ENCODE measurements at regions not wholly inside any gene's neighbourhood (a gene's known extent, or its start where the extent isn't known, plus 50 kb on each side); places are given as distances from the start of the nearest gene placed in this dataset.
A peak's percentile ranks its signal among the peaks of the same experiment; 100 is the strongest.

DNA sequence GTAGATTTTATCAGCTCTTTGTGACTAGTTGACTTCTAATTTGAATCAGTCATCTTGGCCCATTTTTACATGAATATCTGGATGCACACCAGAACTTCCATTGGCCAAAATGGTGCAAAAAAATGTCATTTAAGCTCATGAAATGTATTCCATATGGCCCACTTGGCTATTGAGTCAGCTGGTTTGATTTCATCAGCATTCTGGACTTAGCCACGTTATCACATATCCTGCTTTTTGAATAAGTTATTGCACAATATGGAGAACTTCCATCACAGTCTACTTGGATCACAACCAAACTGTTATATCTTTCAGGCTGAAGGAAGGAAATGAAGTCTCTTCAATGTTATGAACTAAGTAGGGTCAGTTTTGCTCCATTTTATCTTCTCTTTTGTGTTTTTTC, 640.6 kb downstream of the PCDH7 start:
- H3K4me2 ChIP-seq (ENCODE audit: low read length, poor library complexity, severe bottlenecking) = no peak overlapping the region
- H3K14ac ChIP-seq (ENCODE audit: low read length in 2 of 2) = no peak overlapping the region
- no peak overlapping the region for H2AFZ ChIP-seq (ENCODE audit: low read depth, low read length)
- no peak overlapping the region for H2BK120ac ChIP-seq (ENCODE audit: low read depth, low read length)
- H4K91ac ChIP-seq (ENCODE audit: low read length) = no peak overlapping the region
- H3K18ac ChIP-seq (ENCODE audit: low read depth in 1 of 2, low read length in 2 of 2) = no peak overlapping the region
- no peak overlapping the region for H3K23ac ChIP-seq (ENCODE audit: low read length in 2 of 2)
- no peak overlapping the region for H2BK5ac ChIP-seq (ENCODE audit: low read depth, low read length, poor library complexity, severe bottlenecking)
- H3K79me1 ChIP-seq (replicated peaks; ENCODE audit: low read length, poor library complexity, severe bottlenecking) = no peaks in the 10 kb centered on the region
- no peaks in the 10 kb centered on the region for H3K9me3 ChIP-seq (ENCODE audit: control insufficient read depth, low read length)
- H3K4me1 ChIP-seq (ENCODE audit: control insufficient read depth, insufficient read depth, low read depth, low read length) = peaks cover 6% of the 10 kb centered on the region
- H3K9ac ChIP-seq (ENCODE audit: low read length) = peak overlapping the region; percentile 15
- no peaks in the 10 kb centered on the region for H3K36me3 ChIP-seq (ENCODE audit: control insufficient read depth in 1 of 2, insufficient read depth in 2 of 2, low read depth in 1 of 2, low read length in 2 of 2)
- H2BK12ac ChIP-seq (ENCODE audit: low read length in 2 of 2) = no peak overlapping the region
- H2AK5ac ChIP-seq (ENCODE audit: low read length, severe bottlenecking) = no peak overlapping the region
- peak; percentile 67 for DNase-seq
- 29% methylated on average over 1 of the region's 1 CpG for WGBS
- no peaks in the 10 kb centered on the region for H3K27me3 ChIP-seq (ENCODE audit: control insufficient read depth in 1 of 2, insufficient read depth in 1 of 2, low read length in 2 of 2)
- no peak overlapping the region for H3K4ac ChIP-seq (ENCODE audit: low read depth in 1 of 2, low read length in 2 of 2)
- H2BK15ac ChIP-seq (ENCODE audit: low read depth, poor library complexity, severe bottlenecking) = no peak overlapping the region
- H3K4me3 ChIP-seq (ENCODE audit: insufficient read depth in 1 of 2, low read depth in 1 of 2, low read length in 2 of 2) = no peak overlapping the region
- H3K27ac ChIP-seq (ENCODE audit: low read length, poor library complexity, severe bottlenecking) = no peak overlapping the region
- H4K8ac ChIP-seq (ENCODE audit: low read length) = no peak overlapping the region

DNA sequence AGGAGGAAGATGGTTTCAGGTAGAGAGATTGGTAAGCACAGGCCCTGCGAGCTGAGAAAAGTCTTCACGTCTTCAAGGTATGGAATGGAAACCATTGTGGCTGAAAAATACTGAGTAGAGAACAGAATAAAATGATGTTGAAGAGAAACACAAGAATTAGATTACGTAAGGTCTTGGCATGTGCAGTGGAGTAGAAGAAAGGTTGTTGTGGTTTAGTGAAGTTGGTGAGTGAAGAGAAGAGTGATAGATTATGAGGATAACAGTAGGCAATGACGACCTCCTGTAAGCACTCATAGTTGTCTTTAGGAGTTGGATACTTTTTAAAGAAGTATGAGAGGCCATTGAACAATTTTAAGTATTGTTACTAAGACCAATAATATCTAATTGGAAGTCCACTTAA, 642.6 kb downstream of the PCDH7 start:
- H2AFZ ChIP-seq (ENCODE audit: low read depth, low read length) = no peak overlapping the region
- H3K36me3 ChIP-seq (ENCODE audit: control insufficient read depth in 1 of 2, insufficient read depth in 2 of 2, low read depth in 1 of 2, low read length in 2 of 2) = no peaks in the 10 kb centered on the region
- no peak overlapping the region for H2AK5ac ChIP-seq (ENCODE audit: low read length, severe bottlenecking)

DNA sequence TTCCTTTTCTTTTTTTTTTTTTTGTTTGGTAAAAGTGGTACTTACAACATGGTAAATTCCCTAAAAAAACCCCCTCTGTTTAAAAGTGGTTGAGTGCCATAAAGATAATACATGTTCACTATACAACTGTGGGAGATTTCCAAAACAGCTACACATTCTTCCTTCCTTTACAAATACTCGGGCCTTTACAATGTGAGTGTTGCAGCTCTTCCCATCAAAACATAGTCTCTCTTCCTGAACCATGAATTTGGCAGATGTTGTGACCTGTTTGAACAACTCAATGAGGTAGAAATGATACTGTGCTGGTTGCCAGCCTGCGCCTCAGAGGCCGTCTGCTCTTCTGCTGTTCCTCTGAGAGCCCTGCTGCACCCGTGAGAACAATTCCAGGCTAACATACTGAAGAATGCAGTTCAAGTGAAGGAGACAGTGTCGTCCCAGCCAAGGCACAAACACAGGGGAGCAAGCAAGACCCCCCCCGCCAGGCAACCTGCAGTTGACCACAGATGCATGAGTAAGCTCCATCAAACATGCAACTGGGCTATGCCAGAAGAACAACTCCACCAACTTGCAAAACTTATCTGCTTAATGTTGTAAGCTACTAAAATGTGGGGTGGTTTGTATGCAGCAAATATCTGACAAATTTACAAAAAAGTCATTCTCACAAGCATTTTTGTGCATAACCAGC, 645.0 kb downstream of the PCDH7 start:
- Histone ChIP-seq H2BK5ac (ENCODE audit: low read depth, low read length, poor library complexity, severe bottlenecking) (no peak overlapping the region), H3K4me1 (ENCODE audit: control insufficient read depth, insufficient read depth, low read depth, low read length) (peaks cover 6% of the 10 kb centered on the region), H3K23ac (ENCODE audit: low read length in 2 of 2) (no peak overlapping the region), H3K4ac (ENCODE audit: low read depth in 1 of 2, low read length in 2 of 2) (no peak overlapping the region), H3K4me2 (ENCODE audit: low read length, poor library complexity, severe bottlenecking) (no peak overlapping the region), H3K4me3 (ENCODE audit: insufficient read depth in 1 of 2, low read depth in 1 of 2, low read length in 2 of 2) (no peak overlapping the region), H2BK15ac (ENCODE audit: low read depth, poor library complexity, severe bottlenecking) (no peak overlapping the region), H2BK12ac (ENCODE audit: low read length in 2 of 2) (no peak overlapping the region), H3K27me3 (ENCODE audit: control insufficient read depth in 1 of 2, insufficient read depth in 1 of 2, low read length in 2 of 2) (no peaks in the 10 kb centered on the region), H2AK5ac (ENCODE audit: low read length, severe bottlenecking) (peak overlapping the region; percentile 92), H2AFZ (ENCODE audit: low read depth, low read length) (no peak overlapping the region), H4K91ac (ENCODE audit: low read length) (no peak overlapping the region), H4K8ac (ENCODE audit: low read length) (no peak overlapping the region), H3K18ac (ENCODE audit: low read depth in 1 of 2, low read length in 2 of 2) (peak overlapping the region in 1 of 2 experiments; percentile 46), H3K9me3 (ENCODE audit: control insufficient read depth, low read length) (no peaks in the 10 kb centered on the region), H3K14ac (ENCODE audit: low read length in 2 of 2) (no peak overlapping the region), H2BK120ac (ENCODE audit: low read depth, low read length) (no peak overlapping the region), H3K27ac (ENCODE audit: low read length, poor library complexity, severe bottlenecking) (peak overlapping the region; percentile 38), H3K36me3 (ENCODE audit: control insufficient read depth in 1 of 2, insufficient read depth in 2 of 2, low read depth in 1 of 2, low read length in 2 of 2) (no peaks in the 10 kb centered on the region), H3K9ac (ENCODE audit: low read length) (no peak overlapping the region), H3K79me1 (replicated peaks; ENCODE audit: low read length, poor library complexity, severe bottlenecking) (no peaks in the 10 kb centered on the region)
- 76% methylated on average over 5 of the region's 6 CpGs for WGBS
- DNase-seq = no peak

More for the DNA sequence above, 642.6 kb downstream of the PCDH7 start:
- no peak overlapping the region for H2BK5ac ChIP-seq (ENCODE audit: low read depth, low read length, poor library complexity, severe bottlenecking)
- H3K18ac ChIP-seq (ENCODE audit: low read depth in 1 of 2, low read length in 2 of 2) = no peak overlapping the region
- no peak overlapping the region for H2BK120ac ChIP-seq (ENCODE audit: low read depth, low read length)
- H3K14ac ChIP-seq (ENCODE audit: low read length in 2 of 2) = no peak overlapping the region
- 99% methylated on average over 3 of the region's 4 CpGs for WGBS
- H3K9ac ChIP-seq (ENCODE audit: low read length) = no peak overlapping the region
- DNase-seq = peak; percentile 1
- no peaks in the 10 kb centered on the region for H3K9me3 ChIP-seq (ENCODE audit: control insufficient read depth, low read length)
- H3K4me2 ChIP-seq (ENCODE audit: low read length, poor library complexity, severe bottlenecking) = no peak overlapping the region
- no peak overlapping the region for H3K23ac ChIP-seq (ENCODE audit: low read length in 2 of 2)
- H3K4me3 ChIP-seq (ENCODE audit: insufficient read depth in 1 of 2, low read depth in 1 of 2, low read length in 2 of 2) = no peak overlapping the region
- H4K91ac ChIP-seq (ENCODE audit: low read length) = no peak overlapping the region
- no peak overlapping the region for H2BK15ac ChIP-seq (ENCODE audit: low read depth, poor library complexity, severe bottlenecking)
- no peak overlapping the region for H4K8ac ChIP-seq (ENCODE audit: low read length)
- peaks cover 6% of the 10 kb centered on the region for H3K4me1 ChIP-seq (ENCODE audit: control insufficient read depth, insufficient read depth, low read depth, low read length)
- H3K4ac ChIP-seq (ENCODE audit: low read depth in 1 of 2, low read length in 2 of 2) = no peak overlapping the region
- no peak overlapping the region for H3K27ac ChIP-seq (ENCODE audit: low read length, poor library complexity, severe bottlenecking)
- H2BK12ac ChIP-seq (ENCODE audit: low read length in 2 of 2) = no peak overlapping the region
- no peaks in the 10 kb centered on the region for H3K27me3 ChIP-seq (ENCODE audit: control insufficient read depth in 1 of 2, insufficient read depth in 1 of 2, low read length in 2 of 2)
- H3K79me1 ChIP-seq (replicated peaks; ENCODE audit: low read length, poor library complexity, severe bottlenecking) = no peaks in the 10 kb centered on the region

DNA sequence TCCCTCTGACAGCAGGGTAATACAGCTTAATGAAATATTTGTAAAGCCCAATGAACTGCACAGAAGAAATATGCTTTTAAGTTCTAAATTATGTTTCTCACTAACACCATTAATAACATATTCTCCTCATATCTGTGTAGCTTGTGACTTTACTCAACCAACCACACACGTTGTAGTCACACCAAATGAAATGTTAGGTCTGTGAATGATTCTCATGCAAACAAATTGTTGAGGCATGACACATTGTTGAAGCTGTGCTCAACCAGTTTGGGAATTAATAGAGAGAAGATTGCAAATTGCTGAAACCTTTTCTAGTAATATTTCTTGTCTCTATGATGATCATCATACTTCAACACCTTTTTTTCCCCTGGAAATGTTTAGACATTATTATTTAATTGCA, 645.9 kb downstream of the PCDH7 start:
- no peaks in the 10 kb centered on the region for H3K36me3 ChIP-seq (ENCODE audit: control insufficient read depth in 1 of 2, insufficient read depth in 2 of 2, low read depth in 1 of 2, low read length in 2 of 2)
- no peak overlapping the region for H3K23ac ChIP-seq (ENCODE audit: low read length in 2 of 2)
- no peaks in the 10 kb centered on the region for H3K79me1 ChIP-seq (replicated peaks; ENCODE audit: low read length, poor library complexity, severe bottlenecking)

More for the DNA sequence above, 645.9 kb downstream of the PCDH7 start:
- Histone ChIP-seq H3K18ac (ENCODE audit: low read depth in 1 of 2, low read length in 2 of 2) (no peak overlapping the region), H3K4me1 (ENCODE audit: control insufficient read depth, insufficient read depth, low read depth, low read length) (peaks cover 6% of the 10 kb centered on the region), H2AFZ (ENCODE audit: low read depth, low read length) (no peak overlapping the region), H3K14ac (ENCODE audit: low read length in 2 of 2) (no peak overlapping the region), H3K27me3 (ENCODE audit: control insufficient read depth in 1 of 2, insufficient read depth in 1 of 2, low read length in 2 of 2) (no peaks in the 10 kb centered on the region), H2BK5ac (ENCODE audit: low read depth, low read length, poor library complexity, severe bottlenecking) (no peak overlapping the region), H3K4ac (ENCODE audit: low read depth in 1 of 2, low read length in 2 of 2) (no peak overlapping the region), H2BK120ac (ENCODE audit: low read depth, low read length) (no peak overlapping the region), H2BK12ac (ENCODE audit: low read length in 2 of 2) (no peak overlapping the region), H4K91ac (ENCODE audit: low read length) (no peak overlapping the region), H3K9me3 (ENCODE audit: control insufficient read depth, low read length) (no peaks in the 10 kb centered on the region), H3K27ac (ENCODE audit: low read length, poor library complexity, severe bottlenecking) (no peak overlapping the region), H3K9ac (ENCODE audit: low read length) (no peak overlapping the region), H2AK5ac (ENCODE audit: low read length, severe bottlenecking) (no peak overlapping the region), H4K8ac (ENCODE audit: low read length) (no peak overlapping the region), H2BK15ac (ENCODE audit: low read depth, poor library complexity, severe bottlenecking) (no peak overlapping the region), H3K4me2 (ENCODE audit: low read length, poor library complexity, severe bottlenecking) (no peak overlapping the region), H3K4me3 (ENCODE audit: insufficient read depth in 1 of 2, low read depth in 1 of 2, low read length in 2 of 2) (no peak overlapping the region)
- WGBS = no CpG with 5 or more reads among the region's 1 CpG
- DNase-seq = peak; percentile 49
